ENCODE measurements at regions not wholly inside any gene's neighbourhood (a gene's known extent, or its start where the extent isn't known, plus 50 kb on each side); places are given as distances from the start of the nearest gene placed in this dataset.

GRCh38 chr2:2799151-2799697, 468.1 kb upstream of the MYT1L start:
- TF ChIP-seq CTCF (IDR thresholded peaks at IDR 0.05) (no peak), ZBTB33 (IDR thresholded peaks at IDR 0.05; ENCODE audit: borderline replicate concordance, low read depth) (no peak), USF1 (IDR thresholded peaks at IDR 0.05; ENCODE audit: borderline replicate concordance, low read depth) (no peak), RCOR1 (IDR thresholded peaks at IDR 0.05; ENCODE audit: low read length) (no peak), SIN3A (IDR thresholded peaks at IDR 0.05; ENCODE audit: borderline replicate concordance, low read depth, low read length) (no peak), REST (IDR thresholded peaks at IDR 0.05; ENCODE audit: low read depth, low read length) (no peak), MXI1 (IDR thresholded peaks at IDR 0.05; ENCODE audit: low read depth, low read length) (no peak), POLR2AphosphoS5 (IDR thresholded peaks at IDR 0.05; ENCODE audit: low read depth, low read length) (no peak), MAX (IDR thresholded peaks at IDR 0.05; ENCODE audit: low read depth) (no peak), JUND (IDR thresholded peaks at IDR 0.05) (no peak), RFX5 (IDR thresholded peaks at IDR 0.05; ENCODE audit: low read length) (no peak), CHD2 (IDR thresholded peaks at IDR 0.05; ENCODE audit: low read length, partially characterized antibody) (no peak), PBX3 (IDR thresholded peaks at IDR 0.05) (no peak), EP300 (IDR thresholded peaks at IDR 0.05; ENCODE audit: borderline replicate concordance in 1 of 2, low read depth in 1 of 2, low read length in 1 of 2) (no peak)
